IPS-NIHi11 (cell line): ENCODE measurements at regions not wholly inside any gene's neighbourhood (a gene's known extent, or its start where the extent isn't known, plus 50 kb on each side); places are given as distances from the start of the nearest gene placed in this dataset.

Source experiments
- DNase-seq: peaks from one replicate; pipeline ENCODE4 v3.0.0; 2012; ENCODE audit warnings: mixed read lengths, low spot score

- no peak for DNase-seq
Measured at GRCh38 chr12:86681060-86681459, 424.9 kb upstream of the MGAT4C start.

- DNase-seq: no peak
Measured at GRCh38 chr12:86675197-86675596, 419.0 kb upstream of the MGAT4C start.

- DNase-seq: no peak
Measured at GRCh38 chr12:86670986-86671385, 414.8 kb upstream of the MGAT4C start.

GRCh38 chr12:86669010-86669409 lies 412.8 kb upstream of the MGAT4C start:
- DNase-seq: peak; percentile 21

- DNase-seq: no peak
Measured at GRCh38 chr12:86666316-86666715, 410.1 kb upstream of the MGAT4C start.

- DNase-seq: no peak
Measured at GRCh38 chr12:86663716-86664115, 407.5 kb upstream of the MGAT4C start.

- no peak for DNase-seq
Measured at GRCh38 chr12:86663173-86663572, 407.0 kb upstream of the MGAT4C start.

GRCh38 chr12:86662464-86662863 lies 406.3 kb upstream of the MGAT4C start:
- DNase-seq: no peak

GRCh38 chr12:86660488-86661147 lies 404.4 kb upstream of the MGAT4C start:
- DNase-seq: no peak

- no peak for DNase-seq
Measured at GRCh38 chr12:86659985-86660384, 403.8 kb upstream of the MGAT4C start.

GRCh38 chr12:86658303-86658702 lies 402.1 kb upstream of the MGAT4C start:
- no peak for DNase-seq

GRCh38 chr12:86647800-86648199 lies 391.6 kb upstream of the MGAT4C start:
- DNase-seq: no peak

- DNase-seq: no peak
Measured at GRCh38 chr12:86634456-86635410, 378.5 kb upstream of the MGAT4C start.

- no peak for DNase-seq
Measured at GRCh38 chr12:86627001-86627400, 370.8 kb upstream of the MGAT4C start.

GRCh38 chr12:86623267-86623666 lies 367.1 kb upstream of the MGAT4C start:
- no peak for DNase-seq

- DNase-seq: no peak
Measured at GRCh38 chr12:86621957-86622356, 365.8 kb upstream of the MGAT4C start.

- DNase-seq: no peak
Measured at GRCh38 chr12:86613311-86613710, 357.1 kb upstream of the MGAT4C start.

- no peak for DNase-seq
Measured at GRCh38 chr12:86608638-86609037, 352.4 kb upstream of the MGAT4C start.

GRCh38 chr12:86601550-86602308 lies 345.5 kb upstream of the MGAT4C start:
- no peak for DNase-seq

- DNase-seq: no peak
Measured at GRCh38 chr12:86600664-86601231, 344.6 kb upstream of the MGAT4C start.

GRCh38 chr12:86597431-86597830 lies 341.2 kb upstream of the MGAT4C start:
- no peak for DNase-seq

- no peak for DNase-seq
Measured at GRCh38 chr12:86590296-86590695, 334.1 kb upstream of the MGAT4C start.
